Keratinocyte (primary cell): ENCODE measurements at regions not wholly inside any gene's neighbourhood (a gene's known extent, or its start where the extent isn't known, plus 50 kb on each side); places are given as distances from the start of the nearest gene placed in this dataset.

Experiments used
- EZH2 ChIP-seq: IDR thresholded peaks from one replicate; pipeline ENCODE4 v1.6.1; 2012; ENCODE audit warnings: inconsistent platforms, mild to moderate bottlenecking, low read length, moderate library complexity
- TF ChIP-seq, protein P1 (sequence below), 3 experiments: IDR thresholded peaks in 1 of 3; conservative IDR thresholded peaks in 1 of 3; optimal IDR thresholded peaks in 1 of 3; 2 replicates in 2 of 3; 3 replicates in 1 of 3; pipeline versions ENCODE3 to v1.5.1; 2011; ENCODE audit warnings: low read length in 3 of 3, mild to moderate bottlenecking in 3 of 3, moderate library complexity in 2 of 3, control low read depth in 1 of 3, inconsistent platforms in 1 of 3; ENCODE audit not compliant: insufficient read depth in 2 of 3; ENCODE audit errors: extremely low read depth in 1 of 3

DNA sequence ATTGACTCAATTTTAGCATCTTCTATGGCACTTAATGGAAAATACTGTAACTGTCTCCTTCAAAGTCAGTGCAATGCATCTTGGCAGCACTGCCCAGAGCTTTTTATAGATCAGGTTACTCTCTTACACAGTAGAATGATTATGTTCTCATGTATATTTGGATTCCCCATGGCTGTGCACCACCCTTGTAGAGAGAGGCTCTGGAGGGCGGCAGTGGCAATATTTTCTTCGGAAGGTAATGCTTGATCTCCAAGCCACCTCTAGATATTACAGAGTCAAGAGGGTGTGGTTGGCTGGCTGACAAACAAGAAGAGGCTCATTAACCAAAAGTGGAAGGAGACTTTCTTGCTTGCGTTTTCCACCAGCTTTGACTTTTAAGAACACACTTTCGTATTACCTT lies 72.8 kb upstream of the ARSJ start:
- TF ChIP-seq, protein P1, sequence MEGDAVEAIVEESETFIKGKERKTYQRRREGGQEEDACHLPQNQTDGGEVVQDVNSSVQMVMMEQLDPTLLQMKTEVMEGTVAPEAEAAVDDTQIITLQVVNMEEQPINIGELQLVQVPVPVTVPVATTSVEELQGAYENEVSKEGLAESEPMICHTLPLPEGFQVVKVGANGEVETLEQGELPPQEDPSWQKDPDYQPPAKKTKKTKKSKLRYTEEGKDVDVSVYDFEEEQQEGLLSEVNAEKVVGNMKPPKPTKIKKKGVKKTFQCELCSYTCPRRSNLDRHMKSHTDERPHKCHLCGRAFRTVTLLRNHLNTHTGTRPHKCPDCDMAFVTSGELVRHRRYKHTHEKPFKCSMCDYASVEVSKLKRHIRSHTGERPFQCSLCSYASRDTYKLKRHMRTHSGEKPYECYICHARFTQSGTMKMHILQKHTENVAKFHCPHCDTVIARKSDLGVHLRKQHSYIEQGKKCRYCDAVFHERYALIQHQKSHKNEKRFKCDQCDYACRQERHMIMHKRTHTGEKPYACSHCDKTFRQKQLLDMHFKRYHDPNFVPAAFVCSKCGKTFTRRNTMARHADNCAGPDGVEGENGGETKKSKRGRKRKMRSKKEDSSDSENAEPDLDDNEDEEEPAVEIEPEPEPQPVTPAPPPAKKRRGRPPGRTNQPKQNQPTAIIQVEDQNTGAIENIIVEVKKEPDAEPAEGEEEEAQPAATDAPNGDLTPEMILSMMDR (optimal IDR thresholded peaks at IDR 0.05 in 1 of 3, IDR thresholded peaks at IDR 0.05 in 1 of 3, conservative IDR thresholded peaks at IDR 0.05 in 1 of 3; ENCODE audit: extremely low read depth in 1 of 3, insufficient read depth in 2 of 3, low read length in 3 of 3), result no peak
- TF ChIP-seq EZH2, result no peak
